ENCODE measurements at regions not wholly inside any gene's neighbourhood (a gene's known extent, or its start where the extent isn't known, plus 50 kb on each side); places are given as distances from the start of the nearest gene placed in this dataset.

GRCh38 chr2:147792966-147793617 lies 51.7 kb upstream of the ACVR2A start:
- DNase-seq (ENCODE audit: low read depth): no peak

- no peak for DNase-seq (ENCODE audit: low read depth)
These were observed 54.2 kb upstream of the ACVR2A start for GRCh38 chr2:147790580-147790979.

- DNase-seq (ENCODE audit: low read depth): no peak
These were observed 55.1 kb upstream of the ACVR2A start for GRCh38 chr2:147789720-147790119.

GRCh38 chr2:147789287-147789686 lies 55.5 kb upstream of the ACVR2A start:
- no peak for DNase-seq (ENCODE audit: low read depth)

- no peak for DNase-seq (ENCODE audit: low read depth)
These were observed 62.5 kb upstream of the ACVR2A start for GRCh38 chr2:147782141-147782930.

GRCh38 chr2:147779440-147779839 lies 65.4 kb upstream of the ACVR2A start:
- no peak for DNase-seq (ENCODE audit: low read depth)

- no peak for DNase-seq (ENCODE audit: low read depth)
These were observed 67.4 kb upstream of the ACVR2A start for GRCh38 chr2:147777394-147777793.

GRCh38 chr2:147774805-147775204 lies 70.0 kb upstream of the ACVR2A start:
- no peak for DNase-seq (ENCODE audit: low read depth)

GRCh38 chr2:147773479-147773878 lies 71.3 kb upstream of the ACVR2A start:
- DNase-seq (ENCODE audit: low read depth): no peak

- DNase-seq (ENCODE audit: low read depth): no peak
These were observed 72.0 kb upstream of the ACVR2A start for GRCh38 chr2:147772781-147773180.

- no peak for DNase-seq (ENCODE audit: low read depth)
These were observed 81.0 kb upstream of the ACVR2A start for GRCh38 chr2:147763861-147764260.

- no peak for DNase-seq (ENCODE audit: low read depth)
These were observed 83.8 kb upstream of the ACVR2A start for GRCh38 chr2:147760984-147761383.

GRCh38 chr2:147759536-147759935 lies 85.3 kb upstream of the ACVR2A start:
- no peak for DNase-seq (ENCODE audit: low read depth)

GRCh38 chr2:147758821-147759220 lies 86.0 kb upstream of the ACVR2A start:
- no peak for DNase-seq (ENCODE audit: low read depth)

- DNase-seq (ENCODE audit: low read depth): no peak
These were observed 88.8 kb upstream of the ACVR2A start for GRCh38 chr2:147756069-147756468.

GRCh38 chr2:147740211-147740927 lies 104.5 kb upstream of the ACVR2A start:
- DNase-seq (ENCODE audit: low read depth): no peak

GRCh38 chr2:147739508-147739907 lies 105.3 kb upstream of the ACVR2A start:
- DNase-seq (ENCODE audit: low read depth): no peak

- DNase-seq (ENCODE audit: low read depth): no peak
These were observed 126.0 kb upstream of the ACVR2A start for GRCh38 chr2:147718831-147719230.

GRCh38 chr2:147716906-147717305 lies 127.9 kb upstream of the ACVR2A start:
- DNase-seq (ENCODE audit: low read depth): no peak

GRCh38 chr2:147715807-147716206 lies 129.0 kb upstream of the ACVR2A start:
- no peak for DNase-seq (ENCODE audit: low read depth)

GRCh38 chr2:147714582-147714981 lies 130.2 kb upstream of the ACVR2A start:
- no peak for DNase-seq (ENCODE audit: low read depth)

- DNase-seq (ENCODE audit: low read depth): no peak
These were observed 131.5 kb upstream of the ACVR2A start for GRCh38 chr2:147713349-147713748.

- DNase-seq (ENCODE audit: low read depth): no peak
These were observed 132.8 kb upstream of the ACVR2A start for GRCh38 chr2:147712051-147712450.

Data from stimulated activated CD8-positive, alpha-beta memory T cell treated with anti-CD3 and anti-CD28 coated beads, Interleukin-4, amount 100 ng/mL, for 24 hours (primary cell).